ENCODE measurements at regions not wholly inside any gene's neighbourhood (a gene's known extent, or its start where the extent isn't known, plus 50 kb on each side); places are given as distances from the start of the nearest gene placed in this dataset.
A peak's percentile ranks its signal among the peaks of the same experiment; 100 is the strongest.

GRCh38 chr7:46943996-46944395 is 637.9 kb downstream of the TNS3 start:
- no peaks in the 10 kb centered on the region for H3K27me3 ChIP-seq (ENCODE audit: insufficient read depth, low read length)
- no peaks in the 10 kb centered on the region for H3K9me3 ChIP-seq (ENCODE audit: low read depth, low read length)
- H3K79me2 ChIP-seq (ENCODE audit: insufficient read depth, low read length), result no peaks in the 10 kb centered on the region
- H3K4me2 ChIP-seq (ENCODE audit: insufficient read depth, low read length), result no peak overlapping the region
- TF ChIP-seq, protein P1, sequence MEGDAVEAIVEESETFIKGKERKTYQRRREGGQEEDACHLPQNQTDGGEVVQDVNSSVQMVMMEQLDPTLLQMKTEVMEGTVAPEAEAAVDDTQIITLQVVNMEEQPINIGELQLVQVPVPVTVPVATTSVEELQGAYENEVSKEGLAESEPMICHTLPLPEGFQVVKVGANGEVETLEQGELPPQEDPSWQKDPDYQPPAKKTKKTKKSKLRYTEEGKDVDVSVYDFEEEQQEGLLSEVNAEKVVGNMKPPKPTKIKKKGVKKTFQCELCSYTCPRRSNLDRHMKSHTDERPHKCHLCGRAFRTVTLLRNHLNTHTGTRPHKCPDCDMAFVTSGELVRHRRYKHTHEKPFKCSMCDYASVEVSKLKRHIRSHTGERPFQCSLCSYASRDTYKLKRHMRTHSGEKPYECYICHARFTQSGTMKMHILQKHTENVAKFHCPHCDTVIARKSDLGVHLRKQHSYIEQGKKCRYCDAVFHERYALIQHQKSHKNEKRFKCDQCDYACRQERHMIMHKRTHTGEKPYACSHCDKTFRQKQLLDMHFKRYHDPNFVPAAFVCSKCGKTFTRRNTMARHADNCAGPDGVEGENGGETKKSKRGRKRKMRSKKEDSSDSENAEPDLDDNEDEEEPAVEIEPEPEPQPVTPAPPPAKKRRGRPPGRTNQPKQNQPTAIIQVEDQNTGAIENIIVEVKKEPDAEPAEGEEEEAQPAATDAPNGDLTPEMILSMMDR (IDR thresholded peaks at IDR 0.05; ENCODE audit: extremely low read depth, low read depth, low read length), result no peak
- no peak overlapping the region for H3K4me3 ChIP-seq (ENCODE audit: insufficient read depth, low read length)
- H4K20me1 ChIP-seq (ENCODE audit: insufficient read depth, low read length), result no peaks in the 10 kb centered on the region
- no peak overlapping the region for H3K27ac ChIP-seq (ENCODE audit: low read depth, low read length)
- H3K4me1 ChIP-seq (ENCODE audit: insufficient read depth, low read length), result peaks cover 13% of the 10 kb centered on the region
- H2AFZ ChIP-seq (ENCODE audit: low read length), result peak overlapping the region; percentile 79
- H3K36me3 ChIP-seq (ENCODE audit: insufficient read depth, low read length), result no peaks in the 10 kb centered on the region
- DNase-seq (ENCODE audit: insufficient read length, low spot score, missing footprints), result no peak

DNA sequence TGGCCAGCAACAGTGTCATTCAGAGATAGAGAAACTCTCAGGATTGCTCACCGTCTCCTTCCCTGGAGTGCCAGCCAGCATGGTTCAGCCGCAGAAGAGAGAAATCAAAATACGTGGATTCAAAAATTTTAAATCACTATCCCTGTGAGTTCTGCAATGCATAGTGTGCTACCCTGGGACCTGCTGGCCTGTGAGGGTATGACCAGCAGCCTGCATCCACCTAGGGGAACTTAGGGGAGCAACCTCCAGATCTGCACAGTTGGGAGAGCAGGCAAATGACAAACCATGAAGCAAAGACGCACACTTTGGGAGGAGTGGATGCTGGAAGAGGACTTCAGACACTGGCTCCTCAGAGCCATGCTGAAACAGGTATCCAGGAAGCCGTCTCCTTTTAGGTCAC is 639.3 kb downstream of the TNS3 start:
- peak; percentile 39 for DNase-seq (ENCODE audit: insufficient read length, low spot score, missing footprints)
- Histone ChIP-seq H3K4me1 (ENCODE audit: insufficient read depth, low read length) (peaks cover 4% of the 10 kb centered on the region), H3K36me3 (ENCODE audit: insufficient read depth, low read length) (no peaks in the 10 kb centered on the region), H3K4me3 (ENCODE audit: insufficient read depth, low read length) (no peak overlapping the region), H3K27me3 (ENCODE audit: insufficient read depth, low read length) (no peaks in the 10 kb centered on the region), H3K79me2 (ENCODE audit: insufficient read depth, low read length) (no peaks in the 10 kb centered on the region), H3K27ac (ENCODE audit: low read depth, low read length) (no peak overlapping the region), H3K4me2 (ENCODE audit: insufficient read depth, low read length) (no peak overlapping the region), H3K9me3 (ENCODE audit: low read depth, low read length) (no peaks in the 10 kb centered on the region), H4K20me1 (ENCODE audit: insufficient read depth, low read length) (no peaks in the 10 kb centered on the region), H2AFZ (ENCODE audit: low read length) (no peak overlapping the region)
- TF ChIP-seq, protein P1 (IDR thresholded peaks at IDR 0.05; ENCODE audit: extremely low read depth, low read depth, low read length), result no peak

- no peak overlapping the region for H3K4me3 ChIP-seq (ENCODE audit: insufficient read depth, low read length)
- no peak for DNase-seq (ENCODE audit: insufficient read length, low spot score, missing footprints)
- TF ChIP-seq, protein P1 (IDR thresholded peaks at IDR 0.05; ENCODE audit: extremely low read depth, low read depth, low read length), result no peak
- no peaks in the 10 kb centered on the region for H3K9me3 ChIP-seq (ENCODE audit: low read depth, low read length)
- H3K79me2 ChIP-seq (ENCODE audit: insufficient read depth, low read length), result no peaks in the 10 kb centered on the region
- H3K27me3 ChIP-seq (ENCODE audit: insufficient read depth, low read length), result no peaks in the 10 kb centered on the region
- no peaks in the 10 kb centered on the region for H3K36me3 ChIP-seq (ENCODE audit: insufficient read depth, low read length)
- no peak overlapping the region for H2AFZ ChIP-seq (ENCODE audit: low read length)
- no peaks in the 10 kb centered on the region for H4K20me1 ChIP-seq (ENCODE audit: insufficient read depth, low read length)
- H3K27ac ChIP-seq (ENCODE audit: low read depth, low read length), result no peak overlapping the region
- H3K4me2 ChIP-seq (ENCODE audit: insufficient read depth, low read length), result no peak overlapping the region
- H3K4me1 ChIP-seq (ENCODE audit: insufficient read depth, low read length), result peaks cover 3% of the 10 kb centered on the region
These were observed 641.7 kb downstream of the TNS3 start for GRCh38 chr7:46940178-46940577.

DNA sequence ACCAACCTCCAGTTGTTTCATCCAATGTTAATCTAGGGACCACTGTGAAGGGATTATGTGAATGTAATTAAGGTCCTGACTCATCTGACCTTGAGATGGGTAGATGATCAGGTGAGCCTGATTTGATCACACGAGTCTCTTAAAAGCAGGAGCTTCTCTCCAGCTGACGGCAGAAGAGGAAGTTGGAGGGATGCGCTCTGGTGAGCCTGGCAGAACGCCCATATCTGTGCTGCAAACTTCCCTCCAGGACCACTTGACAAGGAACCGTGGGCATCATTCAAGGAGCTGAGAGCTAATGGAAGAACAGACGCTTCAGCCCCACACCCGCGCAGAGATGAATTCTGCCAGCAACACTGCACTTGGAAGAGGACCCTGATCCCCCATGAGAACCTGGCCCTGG is 642.4 kb downstream of the TNS3 start:
- no peaks in the 10 kb centered on the region for H3K79me2 ChIP-seq (ENCODE audit: insufficient read depth, low read length)
- TF ChIP-seq, protein P1 (IDR thresholded peaks at IDR 0.05; ENCODE audit: extremely low read depth, low read depth, low read length), result no peak

More for the DNA sequence above, 642.4 kb downstream of the TNS3 start:
- no peak overlapping the region for H3K4me3 ChIP-seq (ENCODE audit: insufficient read depth, low read length)
- H3K4me1 ChIP-seq (ENCODE audit: insufficient read depth, low read length), result peaks cover under 1% of the 10 kb centered on the region
- no peaks in the 10 kb centered on the region for H3K9me3 ChIP-seq (ENCODE audit: low read depth, low read length)
- no peaks in the 10 kb centered on the region for H3K27me3 ChIP-seq (ENCODE audit: insufficient read depth, low read length)
- H2AFZ ChIP-seq (ENCODE audit: low read length), result no peak overlapping the region
- no peaks in the 10 kb centered on the region for H4K20me1 ChIP-seq (ENCODE audit: insufficient read depth, low read length)
- no peak overlapping the region for H3K4me2 ChIP-seq (ENCODE audit: insufficient read depth, low read length)
- no peaks in the 10 kb centered on the region for H3K36me3 ChIP-seq (ENCODE audit: insufficient read depth, low read length)
- no peak overlapping the region for H3K27ac ChIP-seq (ENCODE audit: low read depth, low read length)
- DNase-seq (ENCODE audit: insufficient read length, low spot score, missing footprints), result no peak

Measured in osteoblast (primary cell).